LNCaP clone FGC (cell line): ENCODE measurements at regions not wholly inside any gene's neighbourhood (a gene's known extent, or its start where the extent isn't known, plus 50 kb on each side); places are given as distances from the start of the nearest gene placed in this dataset.

ENCODE experiments used
- DNase-seq: peaks from one replicate; pipeline ENCODE4 v3.0.0-alpha.2; 2011; ENCODE audit warnings: low read depth
- H3K4me3 ChIP-seq: 2 replicates; pipeline ENCODE4 v1.5.1; 2011; ENCODE audit warnings: mild to moderate bottlenecking, low read depth, low read length, control low read depth
- TF ChIP-seq, protein P1 (sequence below): IDR thresholded peaks from 2 replicates; pipeline ENCODE4 v1.5.1; 2012; ENCODE audit warnings: mild to moderate bottlenecking; ENCODE audit not compliant: control insufficient read depth, insufficient read depth; ENCODE audit errors: extremely low read depth

DNA sequence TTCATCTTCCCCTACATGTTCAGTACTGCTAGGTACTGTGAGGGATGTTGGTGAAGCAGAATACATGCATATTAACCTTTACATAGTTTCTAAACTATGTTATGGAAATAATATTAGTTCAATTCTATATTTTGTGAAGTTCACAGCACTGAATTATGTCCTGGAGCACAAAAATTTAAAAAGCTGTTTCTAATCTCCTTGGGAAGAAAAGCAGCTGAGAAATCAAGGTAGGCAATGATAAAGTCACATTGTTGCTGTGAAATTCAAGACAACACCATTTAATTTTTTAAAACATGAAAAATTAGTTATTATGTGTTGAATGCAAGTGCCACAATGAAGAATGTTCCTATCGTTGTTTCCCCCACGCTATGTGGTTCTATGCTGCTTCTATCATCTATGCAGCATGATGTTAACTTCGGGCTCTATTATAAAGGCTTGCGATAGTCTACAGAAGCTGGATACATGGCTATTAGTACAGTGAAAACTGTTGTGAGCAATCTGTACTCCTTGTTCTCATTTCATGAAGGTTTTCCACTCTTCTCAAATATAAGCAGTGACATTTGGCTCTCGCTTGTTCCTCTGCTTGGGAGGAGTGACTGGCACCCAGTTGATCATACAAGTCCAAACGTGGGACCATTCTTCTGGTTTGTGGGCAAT, 164.3 kb downstream of the AASDHPPT start:
- TF ChIP-seq, protein P1, sequence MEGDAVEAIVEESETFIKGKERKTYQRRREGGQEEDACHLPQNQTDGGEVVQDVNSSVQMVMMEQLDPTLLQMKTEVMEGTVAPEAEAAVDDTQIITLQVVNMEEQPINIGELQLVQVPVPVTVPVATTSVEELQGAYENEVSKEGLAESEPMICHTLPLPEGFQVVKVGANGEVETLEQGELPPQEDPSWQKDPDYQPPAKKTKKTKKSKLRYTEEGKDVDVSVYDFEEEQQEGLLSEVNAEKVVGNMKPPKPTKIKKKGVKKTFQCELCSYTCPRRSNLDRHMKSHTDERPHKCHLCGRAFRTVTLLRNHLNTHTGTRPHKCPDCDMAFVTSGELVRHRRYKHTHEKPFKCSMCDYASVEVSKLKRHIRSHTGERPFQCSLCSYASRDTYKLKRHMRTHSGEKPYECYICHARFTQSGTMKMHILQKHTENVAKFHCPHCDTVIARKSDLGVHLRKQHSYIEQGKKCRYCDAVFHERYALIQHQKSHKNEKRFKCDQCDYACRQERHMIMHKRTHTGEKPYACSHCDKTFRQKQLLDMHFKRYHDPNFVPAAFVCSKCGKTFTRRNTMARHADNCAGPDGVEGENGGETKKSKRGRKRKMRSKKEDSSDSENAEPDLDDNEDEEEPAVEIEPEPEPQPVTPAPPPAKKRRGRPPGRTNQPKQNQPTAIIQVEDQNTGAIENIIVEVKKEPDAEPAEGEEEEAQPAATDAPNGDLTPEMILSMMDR = no peak
- H3K4me3 ChIP-seq = no peak overlapping the region
- no peak for DNase-seq

- no peak for DNase-seq
- H3K4me3 ChIP-seq = no peak overlapping the region
- TF ChIP-seq, protein P1 = no peak
Observed at GRCh38 chr11:106242718-106243415, 165.4 kb downstream of the AASDHPPT start.

DNA sequence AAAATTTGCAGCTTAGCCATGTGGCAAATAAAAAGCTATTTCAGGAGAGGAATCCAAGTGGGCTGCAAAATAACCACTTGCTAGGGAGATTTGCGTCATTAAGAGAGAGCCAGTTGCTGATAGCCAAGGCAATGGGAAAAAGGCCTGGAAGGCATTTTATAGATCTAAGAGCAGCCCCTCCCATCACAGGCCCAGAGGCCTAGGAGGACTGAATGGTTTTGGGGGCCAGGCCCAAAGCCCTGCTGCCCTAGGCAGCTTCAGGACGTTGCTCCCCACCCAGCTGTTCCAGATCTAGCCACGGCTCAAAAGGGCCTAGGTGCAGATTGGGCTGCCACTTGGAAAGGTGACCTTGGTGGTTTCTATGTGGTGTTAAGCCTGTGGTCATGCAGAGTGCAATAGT, 169.0 kb downstream of the AASDHPPT start:
- TF ChIP-seq, protein P1 = no peak
- no peak overlapping the region for H3K4me3 ChIP-seq
- DNase-seq = no peak

DNA sequence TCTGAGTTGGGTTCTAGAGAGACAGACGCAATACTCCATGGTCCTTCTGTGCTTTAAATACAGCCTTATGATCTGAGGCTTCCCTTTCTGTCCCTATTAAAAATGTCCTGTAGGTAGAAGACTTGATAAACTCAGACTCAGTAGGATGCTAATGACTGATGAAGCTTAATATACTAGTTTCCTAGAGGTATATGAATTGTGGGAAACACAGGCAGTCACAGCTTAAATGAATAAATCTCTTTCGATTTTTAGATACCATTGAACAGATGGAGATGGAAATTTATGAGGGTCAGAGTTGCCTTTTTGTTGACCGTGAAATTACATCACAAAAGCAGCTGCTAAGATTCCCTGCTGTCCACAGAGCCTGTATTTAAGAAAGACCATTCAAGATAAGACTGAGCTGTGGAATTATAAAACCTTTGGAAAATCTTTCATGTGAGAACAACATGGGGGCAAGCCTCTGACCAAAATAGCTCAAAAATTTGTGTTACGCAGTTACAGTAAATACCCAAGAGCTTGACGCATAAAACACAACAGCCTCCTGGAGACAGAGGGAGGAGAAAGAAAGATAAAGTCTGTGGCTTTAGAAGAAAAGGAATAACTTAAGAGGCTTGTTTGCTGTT, 172.3 kb downstream of the AASDHPPT start:
- no peak overlapping the region for H3K4me3 ChIP-seq
- TF ChIP-seq, protein P1 = no peak
- DNase-seq = no peak

DNA sequence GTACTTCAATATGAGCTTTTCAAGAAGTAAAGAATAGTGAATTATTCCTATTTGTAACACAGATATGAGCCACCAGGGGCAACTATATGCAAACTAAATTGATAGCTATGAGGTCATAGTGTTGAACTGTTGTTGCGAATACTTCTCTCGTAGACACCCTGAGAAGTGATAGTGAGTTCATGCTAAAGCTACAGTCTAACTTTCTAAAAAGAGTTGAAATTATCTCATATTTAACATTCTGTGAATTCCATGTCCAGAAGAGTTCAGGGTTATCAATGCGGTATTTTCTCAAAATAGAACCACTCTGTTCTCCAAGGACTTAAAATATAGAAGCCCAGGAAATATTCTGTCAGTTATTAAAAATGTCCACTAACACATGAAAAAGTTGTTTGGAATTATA, 185.4 kb downstream of the AASDHPPT start:
- TF ChIP-seq, protein P1 = no peak
- no peak for DNase-seq
- H3K4me3 ChIP-seq = no peak overlapping the region

GRCh38 chr11:106263527-106263926, 186.1 kb downstream of the AASDHPPT start:
- TF ChIP-seq, protein P1 = no peak
- H3K4me3 ChIP-seq = no peak overlapping the region
- DNase-seq = no peak
